ENCODE measurements at regions not wholly inside any gene's neighbourhood (a gene's known extent, or its start where the extent isn't known, plus 50 kb on each side); places are given as distances from the start of the nearest gene placed in this dataset.

GRCh38 chr19:28117143-28117542 is 1095.8 kb downstream of the UQCRFS1 start:
- TF ChIP-seq CTCF (IDR thresholded peaks at IDR 0.05), result no peak
- TF ChIP-seq POLR2A (IDR thresholded peaks at IDR 0.05), result no peak
